Activated B cell treated with CpG ODN at 0.5 μM for 24 hours (primary cell): ENCODE measurements at regions not wholly inside any gene's neighbourhood (a gene's known extent, or its start where the extent isn't known, plus 50 kb on each side); places are given as distances from the start of the nearest gene placed in this dataset.
"Not testable (repeated sequence)": the region's sequence is repeated elsewhere in the genome, so short reads cannot be mapped to it uniquely, and the experiment has no call there.

Experiments used
- ATAC-seq: fragments of 200-7000 bp; cut with Tn5 transposase; one replicate; pipeline ENCODE4 v1.10.0; 2021; ENCODE audit warnings: low read depth, mild to moderate bottlenecking, moderate library complexity
- CTCF ChIA-PET: fragments of 350-600 bp; sonication (Branson Sonifier 250); formaldehyde crosslinking; loops from one replicate; lab custom pipeline; 2021; ENCODE audit warnings: antibody characterized with exemption; lab: Charles Lee
- POLR2A ChIA-PET: fragments of 350-600 bp; sonication (Branson Sonifier 250); formaldehyde crosslinking; loops from one replicate; lab custom pipeline; 2021; ENCODE audit warnings: antibody characterized with exemption; lab: Charles Lee
- DNase-seq: peaks from one replicate; pipeline ENCODE4 v3.0.0; 2022
- H3K27ac Mint-ChIP-seq: one replicate; pipeline ENCODE4 v1.8.0; 2020; ENCODE audit warnings: mixed read lengths
- H3K27me3 Mint-ChIP-seq: one replicate; pipeline ENCODE4 v1.8.0; 2021; ENCODE audit warnings: mixed read lengths
- H3K36me3 Mint-ChIP-seq: one replicate; pipeline ENCODE4 v1.8.0; 2021; ENCODE audit warnings: low read depth, mixed read lengths
- H3K4me1 Mint-ChIP-seq: one replicate; pipeline ENCODE4 v1.8.0; 2021; ENCODE audit warnings: mixed read lengths
- H3K4me3 Mint-ChIP-seq: one replicate; pipeline ENCODE4 v1.8.0; 2020; ENCODE audit warnings: mild to moderate bottlenecking, mixed read lengths
- H3K9me3 Mint-ChIP-seq: one replicate; pipeline ENCODE4 v1.8.0; 2020; ENCODE audit warnings: mixed read lengths
- CTCF ChIP-seq: fragments of 200-600 bp; IDR thresholded peaks from one replicate; pipeline ENCODE4 v1.8.0; 2022; ENCODE audit warnings: antibody characterized with exemption, mild to moderate bottlenecking
- intact Hi-C: fragments of 100-400 bp; cut with micrococcal nuclease; formaldehyde crosslinking; loops from one replicate; pipeline ENCODE4 v1.15.1; 2024

- Mint-ChIP-seq H3K9me3 (peaks cover under 1% of the 10 kb centered on the region), H3K4me1 (no peaks in the 10 kb centered on the region), H3K27me3 (no peaks in the 10 kb centered on the region), H3K27ac (no peak overlapping the region), H3K4me3 (no peak overlapping the region), H3K36me3 (no peaks in the 10 kb centered on the region)
- no peak for TF ChIP-seq CTCF
- CTCF ChIA-PET = no interaction called here
- no peak for DNase-seq
- POLR2A ChIA-PET = no interaction called here
- no peak for ATAC-seq
- intact Hi-C loops = no loop called here
These were observed 95.0 kb upstream of the PTPRG start for GRCh38 chr3:61466357-61466756.

- no peaks in the 10 kb centered on the region for H3K36me3 Mint-ChIP-seq
- peaks cover 1% of the 10 kb centered on the region for H3K27me3 Mint-ChIP-seq
- H3K4me3 Mint-ChIP-seq = no peak overlapping the region
- no peak overlapping the region for H3K27ac Mint-ChIP-seq
- CTCF ChIA-PET = no interaction called here
- TF ChIP-seq CTCF = no peak
- no peak for ATAC-seq
- no peak for DNase-seq
- intact Hi-C loops = no loop called here
- POLR2A ChIA-PET = no interaction called here
- H3K4me1 Mint-ChIP-seq = no peaks in the 10 kb centered on the region
- H3K9me3 Mint-ChIP-seq = no peaks in the 10 kb centered on the region
These were observed 77.4 kb upstream of the PTPRG start for GRCh38 chr3:61483997-61484396.

- CTCF ChIA-PET = no interaction called here
- H3K4me3 Mint-ChIP-seq = no peak overlapping the region
- H3K4me1 Mint-ChIP-seq = no peaks in the 10 kb centered on the region
- POLR2A ChIA-PET = no interaction called here
- H3K9me3 Mint-ChIP-seq = no peaks in the 10 kb centered on the region
- H3K27ac Mint-ChIP-seq = no peak overlapping the region
- no peak for TF ChIP-seq CTCF
- H3K27me3 Mint-ChIP-seq = peaks cover 1% of the 10 kb centered on the region
- intact Hi-C loops = no loop called here
- H3K36me3 Mint-ChIP-seq = no peaks in the 10 kb centered on the region
- no peak for DNase-seq
- ATAC-seq = no peak
These were observed 68.0 kb upstream of the PTPRG start for GRCh38 chr3:61493339-61493738.

GRCh38 chr3:61494309-61494708 is 67.1 kb upstream of the PTPRG start:
- H3K36me3 Mint-ChIP-seq, H3K27ac Mint-ChIP-seq, H3K4me3 Mint-ChIP-seq, DNase-seq, H3K9me3 Mint-ChIP-seq, ATAC-seq, CTCF ChIA-PET, H3K27me3 Mint-ChIP-seq, intact Hi-C loops, H3K4me1 Mint-ChIP-seq, POLR2A ChIA-PET: not testable (repeated sequence)

GRCh38 chr3:61497463-61497862 is 63.9 kb upstream of the PTPRG start:
- intact Hi-C loops = no loop called here
- CTCF ChIA-PET = no interaction called here
- Mint-ChIP-seq H3K4me1 (no peaks in the 10 kb centered on the region), H3K27ac (no peak overlapping the region), H3K36me3 (no peaks in the 10 kb centered on the region), H3K9me3 (peaks cover 7% of the 10 kb centered on the region), H3K27me3 (peaks cover 1% of the 10 kb centered on the region), H3K4me3 (no peak overlapping the region)
- no peak for DNase-seq
- no peak for ATAC-seq
- no peak for TF ChIP-seq CTCF
- POLR2A ChIA-PET = no interaction called here

GRCh38 chr3:61505197-61505596 is 56.2 kb upstream of the PTPRG start:
- ATAC-seq (no peak), DNase-seq (no peak)
- H3K27ac Mint-ChIP-seq = no peak overlapping the region
- ChIA-PET CTCF (no interaction called here), POLR2A (no interaction called here)
- no peak overlapping the region for H3K4me3 Mint-ChIP-seq
- H3K4me1 Mint-ChIP-seq = no peaks in the 10 kb centered on the region
- intact Hi-C loops = no loop called here
- no peak for TF ChIP-seq CTCF
- H3K9me3 Mint-ChIP-seq = peaks cover 6% of the 10 kb centered on the region
- no peaks in the 10 kb centered on the region for H3K36me3 Mint-ChIP-seq
- peaks cover 5% of the 10 kb centered on the region for H3K27me3 Mint-ChIP-seq
